ENCODE measurements at regions not wholly inside any gene's neighbourhood (a gene's known extent, or its start where the extent isn't known, plus 50 kb on each side); places are given as distances from the start of the nearest gene placed in this dataset.

DNA sequence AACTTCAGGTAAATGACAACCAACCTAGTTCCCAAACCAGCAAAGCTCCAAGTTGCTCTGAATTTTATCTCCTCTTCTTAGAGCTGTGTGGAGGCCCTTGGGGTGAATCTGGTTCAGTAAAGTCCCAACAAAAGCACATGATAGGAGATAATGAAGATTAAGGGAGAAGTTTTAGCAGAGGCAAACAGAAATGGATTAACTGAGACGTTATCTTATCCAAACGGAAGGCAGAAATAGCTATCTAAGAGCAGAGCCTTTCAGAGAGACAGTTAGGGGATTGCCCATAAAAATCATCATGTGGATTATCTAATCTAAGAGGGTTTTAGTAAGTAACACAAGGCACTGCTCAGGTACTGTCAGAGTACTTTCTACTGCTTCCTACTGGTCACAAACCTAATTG is 183.9 kb upstream of the ZNF618 start:
- H3K36me3 ChIP-seq: no peaks in the 10 kb centered on the region
- intact Hi-C loops (cut with DNase I): no loop called here
- no peak overlapping the region for H3K27ac ChIP-seq
- TF ChIP-seq, protein P1, sequence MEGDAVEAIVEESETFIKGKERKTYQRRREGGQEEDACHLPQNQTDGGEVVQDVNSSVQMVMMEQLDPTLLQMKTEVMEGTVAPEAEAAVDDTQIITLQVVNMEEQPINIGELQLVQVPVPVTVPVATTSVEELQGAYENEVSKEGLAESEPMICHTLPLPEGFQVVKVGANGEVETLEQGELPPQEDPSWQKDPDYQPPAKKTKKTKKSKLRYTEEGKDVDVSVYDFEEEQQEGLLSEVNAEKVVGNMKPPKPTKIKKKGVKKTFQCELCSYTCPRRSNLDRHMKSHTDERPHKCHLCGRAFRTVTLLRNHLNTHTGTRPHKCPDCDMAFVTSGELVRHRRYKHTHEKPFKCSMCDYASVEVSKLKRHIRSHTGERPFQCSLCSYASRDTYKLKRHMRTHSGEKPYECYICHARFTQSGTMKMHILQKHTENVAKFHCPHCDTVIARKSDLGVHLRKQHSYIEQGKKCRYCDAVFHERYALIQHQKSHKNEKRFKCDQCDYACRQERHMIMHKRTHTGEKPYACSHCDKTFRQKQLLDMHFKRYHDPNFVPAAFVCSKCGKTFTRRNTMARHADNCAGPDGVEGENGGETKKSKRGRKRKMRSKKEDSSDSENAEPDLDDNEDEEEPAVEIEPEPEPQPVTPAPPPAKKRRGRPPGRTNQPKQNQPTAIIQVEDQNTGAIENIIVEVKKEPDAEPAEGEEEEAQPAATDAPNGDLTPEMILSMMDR (IDR thresholded peaks at IDR 0.05): no peak
- peaks cover 11% of the 10 kb centered on the region for H3K27me3 ChIP-seq
- DNase-seq: no peak
- no peak overlapping the region for H3K9ac ChIP-seq (ENCODE audit: low read depth in 2 of 2, low read length in 2 of 2)
- H3K4me1 ChIP-seq: no peaks in the 10 kb centered on the region
- no peaks in the 10 kb centered on the region for H3K9me3 ChIP-seq
- H3K4me3 ChIP-seq: no peak overlapping the region

GRCh38 chr9:113694912-113695311 is 181.2 kb upstream of the ZNF618 start:
- intact Hi-C loops (cut with DNase I): no loop called here

GRCh38 chr9:113695440-113695851 is 180.7 kb upstream of the ZNF618 start:
- Histone ChIP-seq H3K27ac (no peak overlapping the region), H3K36me3 (no peaks in the 10 kb centered on the region), H3K4me3 (no peak overlapping the region), H3K9me3 (no peaks in the 10 kb centered on the region), H3K4me1 (no peaks in the 10 kb centered on the region), H3K27me3 (no peaks in the 10 kb centered on the region), H3K9ac (ENCODE audit: low read depth in 2 of 2, low read length in 2 of 2) (no peak overlapping the region)
- DNase-seq: no peak
- intact Hi-C loops (cut with DNase I): no loop called here
- TF ChIP-seq, protein P1 (IDR thresholded peaks at IDR 0.05): no peak

More at GRCh38 chr9:113694912-113695311, 181.2 kb upstream of the ZNF618 start:
- no peaks in the 10 kb centered on the region for H3K36me3 ChIP-seq
- no peak overlapping the region for H3K4me3 ChIP-seq
- no peaks in the 10 kb centered on the region for H3K27me3 ChIP-seq
- TF ChIP-seq, protein P1 (IDR thresholded peaks at IDR 0.05): no peak
- H3K4me1 ChIP-seq: no peaks in the 10 kb centered on the region
- DNase-seq: no peak
- no peak overlapping the region for H3K9ac ChIP-seq (ENCODE audit: low read depth in 2 of 2, low read length in 2 of 2)
- no peak overlapping the region for H3K27ac ChIP-seq
- H3K9me3 ChIP-seq: no peaks in the 10 kb centered on the region

DNA sequence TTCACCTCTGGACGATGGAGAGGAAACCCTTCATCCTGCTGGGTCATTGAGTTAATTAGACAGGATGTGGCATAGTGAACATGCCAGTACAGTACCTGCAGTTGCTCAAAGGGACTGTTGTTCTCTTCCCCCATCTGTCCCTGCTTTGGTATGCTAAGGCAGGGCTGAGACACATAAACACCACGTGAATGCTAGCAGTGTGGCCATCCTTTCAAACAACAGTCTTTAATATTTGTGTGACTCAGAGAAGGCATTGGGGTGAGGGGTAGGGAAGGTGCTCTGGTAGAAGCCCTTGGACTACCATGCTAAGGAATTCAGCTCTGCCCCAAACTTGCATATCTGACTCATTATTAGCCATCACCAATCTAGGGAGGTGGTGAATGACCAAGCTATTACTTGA is 180.2 kb upstream of the ZNF618 start:
- Histone ChIP-seq H3K27ac (no peak overlapping the region), H3K36me3 (no peaks in the 10 kb centered on the region), H3K9ac (ENCODE audit: low read depth in 2 of 2, low read length in 2 of 2) (no peak overlapping the region), H3K4me1 (no peaks in the 10 kb centered on the region), H3K4me3 (no peak overlapping the region), H3K9me3 (no peaks in the 10 kb centered on the region), H3K27me3 (no peaks in the 10 kb centered on the region)
- TF ChIP-seq, protein P1 (IDR thresholded peaks at IDR 0.05): no peak
- DNase-seq: no peak
- intact Hi-C loops (cut with DNase I): no loop called here

- H3K27me3 ChIP-seq: no peaks in the 10 kb centered on the region
- DNase-seq: no peak
- H3K36me3 ChIP-seq: no peaks in the 10 kb centered on the region
- TF ChIP-seq, protein P1 (IDR thresholded peaks at IDR 0.05): no peak
- H3K4me1 ChIP-seq: no peaks in the 10 kb centered on the region
- no peak overlapping the region for H3K9ac ChIP-seq (ENCODE audit: low read depth in 2 of 2, low read length in 2 of 2)
- intact Hi-C loops (cut with DNase I): no loop called here
- no peak overlapping the region for H3K27ac ChIP-seq
- H3K9me3 ChIP-seq: no peaks in the 10 kb centered on the region
- H3K4me3 ChIP-seq: no peak overlapping the region
These were observed 174.0 kb upstream of the ZNF618 start for GRCh38 chr9:113701774-113702755.
